IgD-negative memory B cell (primary cell): ENCODE measurements at regions not wholly inside any gene's neighbourhood (a gene's known extent, or its start where the extent isn't known, plus 50 kb on each side); places are given as distances from the start of the nearest gene placed in this dataset.

ENCODE experiments used
- H3K27ac Mint-ChIP-seq, 3 donors: one replicate each; pipeline ENCODE4 v1.8.0; 2020 to 2022; ENCODE audit warnings: mild to moderate bottlenecking in 3 of 3, mixed read lengths in 3 of 3, moderate library complexity in 1 of 3
- H3K27me3 Mint-ChIP-seq: one replicate; pipeline ENCODE4 v1.8.0; 2021; ENCODE audit warnings: mixed read lengths
- H3K36me3 Mint-ChIP-seq: one replicate; pipeline ENCODE4 v1.8.0; 2020; ENCODE audit warnings: mild to moderate bottlenecking, mixed read lengths
- H3K4me1 Mint-ChIP-seq, 3 donors: one replicate each; pipeline ENCODE4 v1.8.0; 2020 to 2022; ENCODE audit warnings: mixed read lengths in 3 of 3, mild to moderate bottlenecking in 1 of 3
- H3K4me3 Mint-ChIP-seq, 4 donors: one replicate each; pipeline ENCODE4 v1.8.0; 2020 to 2022; ENCODE audit warnings: mild to moderate bottlenecking in 4 of 4, mixed read lengths in 4 of 4, moderate library complexity in 3 of 4
- H3K9me3 Mint-ChIP-seq, 3 donors: one replicate each; pipeline ENCODE4 v1.8.0; 2020 to 2021; ENCODE audit warnings: mixed read lengths in 3 of 3, mild to moderate bottlenecking in 1 of 3

DNA sequence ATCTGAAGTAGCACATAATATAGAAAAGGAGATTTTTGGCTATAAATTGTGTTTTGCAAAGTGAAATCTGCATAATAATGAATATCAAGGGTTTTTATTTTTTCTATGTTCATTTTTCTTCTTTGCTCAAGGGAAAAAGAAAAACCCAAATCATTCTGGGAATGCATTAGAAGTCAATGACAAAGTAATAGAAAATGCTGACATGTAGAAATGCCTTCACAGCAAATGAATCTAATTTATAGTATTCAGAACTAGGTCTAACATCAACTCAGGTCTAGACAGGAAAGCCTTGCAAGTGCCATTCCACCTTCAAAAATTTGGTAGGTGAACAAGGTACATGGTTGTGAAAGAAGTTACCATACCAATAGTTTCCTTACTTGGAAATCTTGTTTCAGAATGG lies 831.5 kb upstream of the CELF4 start:
- peaks cover 3 to 14% (median 3%) of the 10 kb centered on the region in 3 donors for H3K9me3 Mint-ChIP-seq
- no peak overlapping the region for H3K4me3 Mint-ChIP-seq
- H3K4me1 Mint-ChIP-seq, result no peaks in the 10 kb centered on the region
- H3K27ac Mint-ChIP-seq, result no peak overlapping the region
- no peaks in the 10 kb centered on the region for H3K27me3 Mint-ChIP-seq
- no peaks in the 10 kb centered on the region for H3K36me3 Mint-ChIP-seq

DNA sequence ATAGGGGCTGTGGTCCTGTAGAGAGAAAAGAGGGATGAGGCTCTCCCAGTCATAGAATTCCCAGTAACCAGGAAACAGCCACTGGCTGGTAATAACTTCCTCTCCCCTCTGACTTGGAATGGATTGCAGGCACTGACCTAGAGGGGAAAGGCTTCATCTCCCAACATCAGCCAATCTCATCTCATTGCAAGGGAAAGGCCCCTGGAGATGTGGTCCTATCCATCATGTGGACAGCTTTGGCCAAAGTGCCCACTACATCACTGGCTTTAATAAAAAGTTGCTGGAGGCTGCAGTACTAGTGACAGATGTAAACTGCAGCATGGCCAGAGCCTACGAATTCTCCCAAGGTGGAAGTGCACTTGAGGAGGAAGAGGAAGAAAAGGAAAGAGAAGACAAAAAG lies 820.5 kb upstream of the CELF4 start:
- no peak overlapping the region for H3K4me3 Mint-ChIP-seq
- no peaks in the 10 kb centered on the region for H3K27me3 Mint-ChIP-seq
- H3K4me1 Mint-ChIP-seq, result no peaks in the 10 kb centered on the region
- no peaks in the 10 kb centered on the region for H3K36me3 Mint-ChIP-seq
- H3K9me3 Mint-ChIP-seq, result peaks cover 0 to 1% (median 0%) of the 10 kb centered on the region in 3 donors
- H3K27ac Mint-ChIP-seq, result no peak overlapping the region

DNA sequence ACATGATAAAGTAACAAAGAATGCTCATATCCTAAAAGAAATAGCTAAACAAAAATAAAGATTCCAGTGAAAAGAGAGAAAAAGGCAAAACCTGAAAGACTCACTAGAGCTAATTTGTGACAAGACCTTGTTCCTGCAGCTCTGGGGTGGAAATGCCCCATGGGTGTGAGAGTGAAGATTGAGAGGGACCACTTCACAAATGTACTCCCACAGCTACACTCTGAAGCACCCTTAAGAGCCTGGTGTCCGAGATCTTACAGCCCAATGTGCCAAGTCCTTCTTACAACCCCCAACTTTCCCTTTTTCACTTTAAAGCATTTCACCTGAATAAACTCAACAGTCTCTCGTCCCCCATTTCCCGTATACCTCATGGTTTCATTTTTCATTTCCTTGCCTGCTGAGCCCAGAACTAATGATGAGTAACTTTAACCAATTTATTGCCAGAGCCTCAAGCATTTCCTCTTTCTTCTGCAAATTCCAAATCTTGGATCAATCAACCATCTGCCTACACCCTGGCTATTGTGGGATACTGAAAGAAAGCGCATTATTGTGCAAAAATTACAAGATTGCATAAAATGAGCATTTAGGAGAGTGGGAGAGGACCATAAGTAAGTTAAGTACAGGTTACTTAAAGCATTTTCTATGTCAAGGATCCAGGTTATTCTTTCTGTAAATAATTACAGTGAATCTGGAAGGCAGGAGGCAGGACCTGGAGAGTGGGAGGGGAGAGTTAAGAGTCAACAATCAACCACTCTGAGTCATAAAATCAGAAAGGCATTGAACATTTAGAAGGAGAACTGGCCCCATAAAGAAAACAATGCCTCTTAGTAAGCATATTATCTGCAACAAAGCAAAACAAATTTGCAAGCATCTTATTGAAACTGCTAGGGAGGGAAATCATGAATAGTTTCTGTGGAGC lies 804.4 kb upstream of the CELF4 start:
- Mint-ChIP-seq H3K36me3 (no peaks in the 10 kb centered on the region), H3K9me3 (peaks cover 0 to 4% (median 0%) of the 10 kb centered on the region in 3 donors), H3K4me3 (no peak overlapping the region), H3K27ac (no peak overlapping the region), H3K4me1 (no peaks in the 10 kb centered on the region), H3K27me3 (no peaks in the 10 kb centered on the region)

DNA sequence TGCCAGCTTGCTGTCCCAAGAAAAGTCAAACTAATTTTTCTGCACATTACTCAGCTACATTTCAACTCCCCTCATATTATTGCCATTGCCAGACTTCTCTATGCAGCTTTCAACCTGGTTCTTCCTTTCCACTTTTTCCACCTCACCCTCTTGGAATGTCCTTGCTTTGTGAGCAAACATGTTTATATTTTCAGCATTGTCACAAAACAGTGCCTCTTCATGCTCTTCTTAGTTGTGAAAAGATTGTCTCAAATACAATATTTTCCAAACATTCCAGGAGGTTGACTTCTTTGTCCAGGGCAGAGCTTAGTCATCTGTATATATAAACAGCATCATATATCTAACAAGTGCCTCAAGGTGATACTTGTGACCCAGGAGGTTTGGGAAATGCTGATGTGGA lies 803.3 kb upstream of the CELF4 start:
- Mint-ChIP-seq H3K4me3 (no peak overlapping the region), H3K27me3 (no peaks in the 10 kb centered on the region), H3K36me3 (no peaks in the 10 kb centered on the region), H3K9me3 (peaks cover 0 to 4% (median 0%) of the 10 kb centered on the region in 3 donors), H3K27ac (no peak overlapping the region), H3K4me1 (no peaks in the 10 kb centered on the region)

DNA sequence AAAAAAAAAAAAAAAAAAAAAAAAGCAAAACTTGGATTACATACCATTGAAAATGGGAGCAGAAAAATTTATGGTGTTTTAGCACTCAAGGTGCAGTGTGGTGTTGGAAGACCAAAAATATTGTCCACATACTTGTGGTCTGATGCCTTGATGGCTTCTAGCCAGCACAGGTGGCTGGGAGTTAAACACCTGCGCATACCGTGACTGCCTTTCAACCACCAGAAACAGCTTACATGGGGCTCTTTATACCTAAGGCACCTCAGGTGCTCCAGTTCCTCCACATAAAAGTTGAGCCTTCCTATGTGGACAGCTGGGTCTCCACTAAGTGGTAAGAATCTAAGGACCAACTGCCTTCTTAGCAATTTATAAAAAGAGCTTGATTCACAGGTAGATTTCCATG lies 802.6 kb upstream of the CELF4 start:
- H3K4me1 Mint-ChIP-seq, result no peaks in the 10 kb centered on the region
- no peaks in the 10 kb centered on the region for H3K36me3 Mint-ChIP-seq
- no peaks in the 10 kb centered on the region for H3K27me3 Mint-ChIP-seq
- no peak overlapping the region for H3K4me3 Mint-ChIP-seq
- no peak overlapping the region for H3K27ac Mint-ChIP-seq
- H3K9me3 Mint-ChIP-seq, result peaks cover 0 to 4% (median 0%) of the 10 kb centered on the region in 3 donors

DNA sequence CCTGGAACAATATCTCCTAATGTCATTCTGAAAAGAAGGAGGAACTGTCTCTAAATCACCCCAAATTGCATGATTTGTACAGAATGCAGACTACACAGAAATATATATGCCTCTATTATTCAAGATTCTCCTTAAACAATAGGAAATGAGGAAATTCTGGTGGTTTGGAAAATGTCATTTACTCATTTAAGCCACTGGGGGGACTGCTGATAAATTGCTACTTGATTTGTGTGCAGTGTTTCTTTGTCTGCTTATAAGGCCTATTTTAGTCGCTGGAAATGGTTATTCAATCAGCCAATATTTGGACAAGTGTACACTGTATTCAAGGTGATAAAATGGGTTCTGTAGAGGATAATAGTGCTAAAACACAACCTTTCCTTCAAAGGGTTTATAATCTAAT lies 801.9 kb upstream of the CELF4 start:
- Mint-ChIP-seq H3K9me3 (peaks cover 0 to 4% (median 3%) of the 10 kb centered on the region in 3 donors), H3K27me3 (no peaks in the 10 kb centered on the region), H3K4me3 (no peak overlapping the region), H3K36me3 (no peaks in the 10 kb centered on the region), H3K4me1 (no peaks in the 10 kb centered on the region), H3K27ac (no peak overlapping the region)

DNA sequence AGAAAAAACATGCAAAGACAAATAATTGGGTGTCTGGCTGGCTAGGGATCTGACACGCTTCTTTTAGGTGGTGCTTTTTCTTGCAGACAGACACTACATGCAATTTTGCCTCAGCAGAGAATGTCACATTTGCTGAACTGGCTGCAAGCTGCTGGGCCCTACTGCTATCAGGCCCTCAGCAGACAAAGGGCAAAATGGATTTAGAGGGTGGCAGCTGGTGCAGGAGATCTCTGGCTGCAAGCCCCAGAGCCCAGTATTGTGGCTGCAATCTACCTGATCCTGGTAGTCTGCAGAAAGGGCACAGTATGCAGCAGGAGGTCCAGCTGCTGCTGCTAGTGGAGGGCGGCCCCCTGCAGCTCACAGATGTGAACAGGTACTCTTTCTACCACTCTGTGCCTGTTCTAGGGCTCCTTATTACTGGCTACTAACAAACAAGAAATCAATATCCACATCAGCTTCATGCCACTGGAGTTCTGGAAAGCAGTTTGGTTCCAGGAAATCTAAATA lies 796.7 kb upstream of the CELF4 start:
- H3K4me1 Mint-ChIP-seq, result no peaks in the 10 kb centered on the region
- H3K27me3 Mint-ChIP-seq, result no peaks in the 10 kb centered on the region
- no peaks in the 10 kb centered on the region for H3K36me3 Mint-ChIP-seq
- no peak overlapping the region for H3K4me3 Mint-ChIP-seq
- no peak overlapping the region for H3K27ac Mint-ChIP-seq
- H3K9me3 Mint-ChIP-seq, result peaks cover 3 to 4% (median 3%) of the 10 kb centered on the region in 3 donors

DNA sequence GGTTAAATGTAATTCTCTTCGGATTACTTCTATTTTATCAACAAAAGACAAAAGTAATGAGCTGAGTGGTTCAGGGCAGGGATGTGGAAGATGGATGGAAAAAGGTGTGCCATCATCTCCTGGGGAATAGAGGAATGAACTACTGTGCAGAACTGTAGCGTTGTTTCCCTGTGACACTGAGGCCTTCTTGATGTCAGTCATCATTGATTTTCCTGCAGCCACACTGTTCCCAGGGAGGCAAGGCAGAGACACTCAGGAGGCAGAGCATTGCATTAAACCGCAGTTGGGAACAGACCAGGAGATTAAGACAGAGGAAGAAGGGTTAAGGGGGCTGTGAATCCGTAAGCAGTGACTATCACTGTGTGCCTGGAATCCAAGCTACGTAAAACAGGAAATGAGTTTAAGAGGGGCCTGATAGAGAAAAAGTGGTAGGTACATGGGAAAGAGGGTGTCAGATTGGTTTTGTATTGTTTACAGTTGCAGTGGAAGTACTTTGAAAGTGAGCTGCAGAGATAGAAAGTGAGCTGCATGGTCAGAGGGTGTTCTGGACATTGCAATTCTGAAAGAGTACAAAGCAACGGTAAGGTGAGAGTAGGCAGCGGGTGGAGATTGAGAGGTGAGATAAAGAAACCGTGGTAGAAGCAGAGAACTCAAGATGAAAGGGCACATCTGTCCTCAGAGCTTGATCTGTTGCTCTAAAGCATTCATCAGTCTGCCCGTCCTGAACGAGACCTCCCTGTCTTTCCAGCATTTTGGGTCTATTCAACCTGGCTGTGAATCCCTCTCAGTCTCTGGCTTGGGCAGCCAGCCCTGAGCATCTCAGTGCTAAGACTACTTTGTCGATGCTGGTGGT lies 793.4 kb upstream of the CELF4 start:
- no peak overlapping the region for H3K27ac Mint-ChIP-seq
- no peaks in the 10 kb centered on the region for H3K4me1 Mint-ChIP-seq
- H3K4me3 Mint-ChIP-seq, result no peak overlapping the region
- no peaks in the 10 kb centered on the region for H3K36me3 Mint-ChIP-seq
- H3K9me3 Mint-ChIP-seq, result peaks cover 0 to 4% (median 3%) of the 10 kb centered on the region in 3 donors
- H3K27me3 Mint-ChIP-seq, result no peaks in the 10 kb centered on the region

DNA sequence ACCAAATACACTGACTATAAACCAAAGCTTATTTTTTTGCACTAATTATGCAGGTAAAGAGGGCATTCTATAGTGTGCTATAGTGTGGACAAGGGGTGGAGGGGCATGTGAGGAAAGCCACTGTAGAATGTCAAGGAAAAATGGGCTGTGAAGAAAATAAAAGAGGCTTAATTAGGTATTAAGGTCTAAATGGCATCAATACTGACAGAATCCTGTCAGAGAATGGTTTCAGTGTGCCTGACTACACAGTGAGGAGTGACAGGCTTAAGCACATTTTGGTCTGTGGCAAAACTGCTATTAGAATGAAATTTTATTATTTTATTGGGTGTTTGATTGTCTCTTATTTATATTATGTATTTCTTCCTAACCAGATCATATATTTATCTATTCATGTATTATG lies 787.6 kb upstream of the CELF4 start:
- H3K36me3 Mint-ChIP-seq, result no peaks in the 10 kb centered on the region
- H3K27me3 Mint-ChIP-seq, result no peaks in the 10 kb centered on the region
- peaks cover 0 to 2% (median 0%) of the 10 kb centered on the region in 3 donors for H3K9me3 Mint-ChIP-seq
- no peak overlapping the region for H3K4me3 Mint-ChIP-seq
- H3K4me1 Mint-ChIP-seq, result no peaks in the 10 kb centered on the region
- no peak overlapping the region for H3K27ac Mint-ChIP-seq

DNA sequence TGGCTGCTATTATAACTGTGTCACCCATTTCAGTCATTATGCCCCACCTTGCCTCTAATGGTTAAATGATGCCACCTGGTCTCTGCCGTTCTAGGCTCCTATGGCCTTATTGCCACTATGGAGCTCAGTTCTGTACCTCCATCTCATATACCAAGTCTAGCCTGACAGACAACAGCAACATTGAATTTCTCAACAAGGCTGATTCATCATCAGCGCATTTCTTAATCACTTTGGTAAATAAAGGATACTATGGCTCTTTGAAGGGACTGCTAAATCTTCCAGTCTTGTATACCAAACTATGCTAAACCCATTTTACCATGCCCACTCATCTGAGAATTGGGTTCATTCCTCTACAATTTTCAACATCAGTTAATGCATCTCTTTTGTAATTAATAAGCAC lies 784.5 kb upstream of the CELF4 start:
- H3K9me3 Mint-ChIP-seq, result peaks cover 0 to 6% (median 4%) of the 10 kb centered on the region in 3 donors
- H3K36me3 Mint-ChIP-seq, result no peaks in the 10 kb centered on the region
- no peak overlapping the region for H3K27ac Mint-ChIP-seq
- no peak overlapping the region for H3K4me3 Mint-ChIP-seq
- H3K4me1 Mint-ChIP-seq, result no peaks in the 10 kb centered on the region
- no peaks in the 10 kb centered on the region for H3K27me3 Mint-ChIP-seq

DNA sequence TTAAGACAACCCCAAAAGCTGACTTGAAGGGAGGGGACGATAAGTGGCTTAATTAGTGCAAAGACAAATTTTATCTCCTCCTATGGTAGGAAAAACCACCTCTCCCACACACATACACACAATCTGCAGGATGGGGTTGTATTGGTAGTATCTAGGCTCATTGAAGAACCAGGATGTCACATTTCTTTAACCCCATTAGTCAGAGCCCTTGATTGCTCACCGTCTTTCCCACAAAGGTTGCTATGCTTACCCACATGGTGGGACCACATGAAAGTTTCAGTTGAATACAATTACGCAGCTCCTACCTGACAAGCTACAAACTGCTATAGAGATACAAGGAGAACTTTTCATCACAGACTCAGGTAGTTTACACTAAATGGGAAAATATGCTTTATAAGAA lies 765.0 kb upstream of the CELF4 start:
- Mint-ChIP-seq H3K4me1 (no peaks in the 10 kb centered on the region), H3K9me3 (peaks cover 1 to 5% (median 5%) of the 10 kb centered on the region in 3 donors), H3K36me3 (no peaks in the 10 kb centered on the region), H3K27ac (no peak overlapping the region), H3K27me3 (no peaks in the 10 kb centered on the region), H3K4me3 (no peak overlapping the region)

DNA sequence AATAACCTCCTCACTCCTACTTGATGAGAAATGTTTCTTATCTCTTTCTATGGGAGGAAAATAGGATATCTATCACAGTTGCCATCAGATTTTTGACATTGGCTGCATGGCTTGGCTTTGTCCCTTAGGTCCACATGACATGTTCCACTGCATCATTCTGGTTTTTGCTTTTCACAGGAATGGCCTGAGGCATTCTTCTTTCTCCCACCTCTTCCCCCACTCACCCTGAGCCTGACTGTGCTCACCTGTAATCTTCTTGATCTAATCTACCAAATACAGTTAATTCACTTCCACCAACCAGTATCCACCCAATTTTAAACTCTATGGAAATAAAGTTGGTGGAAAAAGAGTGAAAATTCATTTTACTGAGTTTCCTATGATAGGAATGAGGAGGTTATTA lies 763.5 kb upstream of the CELF4 start:
- Mint-ChIP-seq H3K4me1 (no peaks in the 10 kb centered on the region), H3K9me3 (peaks cover 1 to 5% (median 5%) of the 10 kb centered on the region in 3 donors), H3K4me3 (no peak overlapping the region), H3K36me3 (no peaks in the 10 kb centered on the region), H3K27ac (no peak overlapping the region), H3K27me3 (no peaks in the 10 kb centered on the region)

DNA sequence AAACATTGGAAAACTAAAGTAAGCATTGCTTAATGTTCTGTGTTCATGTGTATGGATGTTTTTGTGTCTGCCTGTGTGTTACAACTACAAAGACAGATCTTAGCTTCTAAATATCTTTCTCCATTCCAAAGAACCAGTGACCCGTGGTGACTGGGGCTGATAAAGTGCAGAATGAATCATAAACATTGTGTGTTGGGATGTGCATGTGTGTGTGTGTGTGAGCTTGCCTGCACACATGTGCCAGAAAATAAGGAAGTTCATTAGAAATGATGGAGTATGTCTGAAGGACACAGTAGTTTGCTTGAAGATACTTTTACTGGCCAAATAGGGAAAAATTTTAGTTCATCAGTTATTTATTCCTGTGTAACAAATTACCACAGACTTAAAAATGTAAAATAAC lies 756.6 kb upstream of the CELF4 start:
- Mint-ChIP-seq H3K27me3 (no peaks in the 10 kb centered on the region), H3K27ac (no peak overlapping the region), H3K36me3 (no peaks in the 10 kb centered on the region), H3K9me3 (peaks cover 0 to 10% (median 5%) of the 10 kb centered on the region in 3 donors), H3K4me1 (no peaks in the 10 kb centered on the region), H3K4me3 (no peak overlapping the region)

DNA sequence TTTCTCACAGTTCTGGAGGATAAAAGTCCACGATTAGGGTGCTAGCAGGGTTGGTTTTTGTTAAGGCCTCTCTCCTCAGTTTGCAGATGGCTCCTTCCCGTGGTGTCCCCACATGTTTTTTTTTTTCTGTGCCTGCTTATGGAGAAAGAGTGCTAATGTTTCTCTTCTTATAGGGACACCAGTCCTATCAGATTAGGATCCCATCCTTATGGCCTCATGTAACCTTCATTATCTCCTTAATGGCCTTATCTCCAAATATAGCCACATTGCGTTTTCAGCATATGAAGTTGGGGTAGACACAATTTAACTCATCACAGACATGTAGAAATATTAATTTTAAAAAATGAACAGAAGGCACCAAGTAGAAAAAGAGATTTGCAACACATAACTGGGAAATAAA lies 755.7 kb upstream of the CELF4 start:
- Mint-ChIP-seq H3K27me3 (no peaks in the 10 kb centered on the region), H3K36me3 (no peaks in the 10 kb centered on the region), H3K4me1 (no peaks in the 10 kb centered on the region), H3K27ac (no peak overlapping the region), H3K9me3 (peaks cover 0 to 10% (median 5%) of the 10 kb centered on the region in 3 donors), H3K4me3 (no peak overlapping the region)

DNA sequence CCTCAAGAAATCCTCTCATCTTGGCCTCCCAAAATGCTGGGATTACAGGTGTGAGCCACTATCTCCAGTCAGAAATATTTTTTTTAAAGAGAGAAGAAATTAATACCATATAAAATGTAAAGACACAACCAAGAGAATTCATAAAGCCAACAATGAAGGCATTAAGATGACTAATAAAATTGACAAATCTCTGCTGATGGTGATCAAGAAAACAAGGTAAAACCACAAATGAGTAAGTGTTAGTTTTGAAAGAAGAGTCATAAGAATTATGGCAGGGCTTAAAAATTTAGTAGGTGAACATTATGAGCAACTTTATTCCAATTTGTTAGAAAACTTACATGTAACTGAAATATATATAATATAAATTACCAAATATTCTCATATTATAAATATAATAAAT lies 752.8 kb upstream of the CELF4 start:
- no peaks in the 10 kb centered on the region for H3K27me3 Mint-ChIP-seq
- H3K4me3 Mint-ChIP-seq, result peak overlapping the region in 1 of 4 donors; percentile 5
- H3K4me1 Mint-ChIP-seq, result no peaks in the 10 kb centered on the region
- H3K27ac Mint-ChIP-seq, result no peak overlapping the region
- H3K9me3 Mint-ChIP-seq, result peaks cover 0 to 15% (median 5%) of the 10 kb centered on the region in 3 donors
- no peaks in the 10 kb centered on the region for H3K36me3 Mint-ChIP-seq
